Panc1 (cell line): ENCODE measurements at regions not wholly inside any gene's neighbourhood (a gene's known extent, or its start where the extent isn't known, plus 50 kb on each side); places are given as distances from the start of the nearest gene placed in this dataset.

Source experiments
- ATAC-seq: fragments of 200-7000 bp; cut with Tn5 transposase; 2 replicates; pipeline ENCODE4 v1.9.1; 2020; ENCODE audit warnings: mild to moderate bottlenecking, moderate library complexity
- BruUV-seq: library from RNA; stranded (reverse); fragments of 400-500 nt; replicated peaks from 2 replicates; lab custom pipeline; 2021; lab: Mats Ljungman, UMichigan
- CTCF ChIA-PET: fragments of 300-600 bp; sonication (Branson Sonifier 250); formaldehyde crosslinking; loops from one replicate; lab custom pipeline; 2022; ENCODE audit warnings: antibody characterized with exemption; lab: Charles Lee
- POLR2A ChIA-PET: fragments of 300-600 bp; sonication (Branson Sonifier 250); formaldehyde crosslinking; loops from one replicate; lab custom pipeline; 2022; ENCODE audit warnings: antibody characterized with exemption; lab: Charles Lee
- DNase-seq: peaks from one replicate; pipeline ENCODE4 v3.0.0-alpha.2; 2010; ENCODE audit warnings: low read depth, low spot score
- H3K27ac ChIP-seq: 2 replicates; pipeline ENCODE4 v1.5.1; 2011; ENCODE audit warnings: mild to moderate bottlenecking, low read length, inconsistent platforms
- H3K27me3 ChIP-seq: fragments of 200-500 bp; sonication (Bioruptor generic); 2 replicates; pipeline ENCODE4 v1.6.0; 2014; ENCODE audit warnings: low read length, inconsistent platforms; ENCODE audit not compliant: control insufficient read depth, insufficient read depth
- H3K36me3 ChIP-seq: fragments of 200-500 bp; sonication (Bioruptor generic); 2 replicates; pipeline ENCODE4 v1.5.1; 2014; ENCODE audit warnings: inconsistent platforms, mild to moderate bottlenecking, low read length, moderate library complexity; ENCODE audit not compliant: control insufficient read depth, insufficient read depth
- H3K4me1 ChIP-seq: 2 replicates; pipeline ENCODE4 v1.5.1; 2011; ENCODE audit warnings: inconsistent platforms, mild to moderate bottlenecking, low read length, moderate library complexity; ENCODE audit not compliant: control insufficient read depth, insufficient read depth
- H3K4me3 ChIP-seq, 2 experiments: 2 replicates each; pipeline ENCODE4 v1.5.1; 2011 to 2012; ENCODE audit warnings: low read depth in 2 of 2, low read length in 2 of 2, mild to moderate bottlenecking in 2 of 2, inconsistent platforms in 1 of 2, moderate library complexity in 1 of 2
- H3K9me3 ChIP-seq: fragments of 200-500 bp; sonication (Bioruptor generic); 2 replicates; pipeline ENCODE4 v1.5.1; 2014; ENCODE audit warnings: low read depth, mild to moderate bottlenecking, inconsistent platforms, low read length, moderate library complexity; ENCODE audit not compliant: control insufficient read depth, insufficient read depth
- CTCF ChIP-seq: fragments of 450-650 bp; IDR thresholded peaks from 2 replicates; pipeline ENCODE4 v1.5.1; 2017; ENCODE audit warnings: mild to moderate bottlenecking
- POLR2AphosphoS5 ChIP-seq: IDR thresholded peaks from 2 replicates; pipeline ENCODE4 v1.6.1; 2012; ENCODE audit warnings: mild to moderate bottlenecking, low read depth, low read length, moderate library complexity
- SIN3A ChIP-seq: IDR thresholded peaks from 2 replicates; pipeline ENCODE4 v1.6.1; 2012; ENCODE audit warnings: low read depth, mild to moderate bottlenecking, low read length, moderate library complexity, borderline replicate concordance; ENCODE audit not compliant: insufficient read depth
- TCF7L2 ChIP-seq: IDR thresholded peaks from 2 replicates; pipeline ENCODE4 v1.6.1; 2011; ENCODE audit warnings: mild to moderate bottlenecking, low read depth, low read length, inconsistent platforms
- in situ Hi-C: cut with HindIII; loops from 2 replicates; pipeline ENCODE4 v1.10.0; 2016; ENCODE audit warnings: low sequenced_read_pairs, low pct_unique_long_range_greater_than_20kb
- intact Hi-C: fragments of 100-400 bp; cut with micrococcal nuclease; formaldehyde crosslinking; loops from one replicate; pipeline ENCODE4 v1.10.0; 2022; ENCODE audit not compliant: unreplicated experiment
- TF ChIP-seq, protein P1 (sequence below), 2 experiments: IDR thresholded peaks; 2 replicates each; pipeline ENCODE4 v1.6.1; 2011 to 2012; ENCODE audit warnings: low read depth in 2 of 2, control low read depth in 1 of 2, low read length in 1 of 2, mild to moderate bottlenecking in 1 of 2, moderate library complexity in 1 of 2; ENCODE audit not compliant: insufficient read depth in 1 of 2

GRCh38 chr7:10439027-10439426, 534.6 kb upstream of the PHF14 start:
- POLR2A ChIA-PET, result no interaction called here
- Histone ChIP-seq H3K9me3 (no peaks in the 10 kb centered on the region), H3K27me3 (no peaks in the 10 kb centered on the region), H3K27ac (no peak overlapping the region), H3K36me3 (no peaks in the 10 kb centered on the region), H3K4me3 (no peak overlapping the region), H3K4me1 (no peaks in the 10 kb centered on the region)
- CTCF ChIA-PET, result no interaction called here
- ATAC-seq (no peak), DNase-seq (no peak)
- BruUV-seq, result no TSS peak
- intact Hi-C loops, result no loop called here
- TF ChIP-seq, protein P1, sequence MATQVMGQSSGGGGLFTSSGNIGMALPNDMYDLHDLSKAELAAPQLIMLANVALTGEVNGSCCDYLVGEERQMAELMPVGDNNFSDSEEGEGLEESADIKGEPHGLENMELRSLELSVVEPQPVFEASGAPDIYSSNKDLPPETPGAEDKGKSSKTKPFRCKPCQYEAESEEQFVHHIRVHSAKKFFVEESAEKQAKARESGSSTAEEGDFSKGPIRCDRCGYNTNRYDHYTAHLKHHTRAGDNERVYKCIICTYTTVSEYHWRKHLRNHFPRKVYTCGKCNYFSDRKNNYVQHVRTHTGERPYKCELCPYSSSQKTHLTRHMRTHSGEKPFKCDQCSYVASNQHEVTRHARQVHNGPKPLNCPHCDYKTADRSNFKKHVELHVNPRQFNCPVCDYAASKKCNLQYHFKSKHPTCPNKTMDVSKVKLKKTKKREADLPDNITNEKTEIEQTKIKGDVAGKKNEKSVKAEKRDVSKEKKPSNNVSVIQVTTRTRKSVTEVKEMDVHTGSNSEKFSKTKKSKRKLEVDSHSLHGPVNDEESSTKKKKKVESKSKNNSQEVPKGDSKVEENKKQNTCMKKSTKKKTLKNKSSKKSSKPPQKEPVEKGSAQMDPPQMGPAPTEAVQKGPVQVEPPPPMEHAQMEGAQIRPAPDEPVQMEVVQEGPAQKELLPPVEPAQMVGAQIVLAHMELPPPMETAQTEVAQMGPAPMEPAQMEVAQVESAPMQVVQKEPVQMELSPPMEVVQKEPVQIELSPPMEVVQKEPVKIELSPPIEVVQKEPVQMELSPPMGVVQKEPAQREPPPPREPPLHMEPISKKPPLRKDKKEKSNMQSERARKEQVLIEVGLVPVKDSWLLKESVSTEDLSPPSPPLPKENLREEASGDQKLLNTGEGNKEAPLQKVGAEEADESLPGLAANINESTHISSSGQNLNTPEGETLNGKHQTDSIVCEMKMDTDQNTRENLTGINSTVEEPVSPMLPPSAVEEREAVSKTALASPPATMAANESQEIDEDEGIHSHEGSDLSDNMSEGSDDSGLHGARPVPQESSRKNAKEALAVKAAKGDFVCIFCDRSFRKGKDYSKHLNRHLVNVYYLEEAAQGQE (IDR thresholded peaks at IDR 0.05; ENCODE audit: insufficient read depth in 1 of 2, low read depth in 2 of 2, low read length in 1 of 2), result no peak
- TF ChIP-seq SIN3A (no peak), POLR2AphosphoS5 (no peak), TCF7L2 (no peak), CTCF (no peak)
- in situ Hi-C loops, result no loop called here

DNA sequence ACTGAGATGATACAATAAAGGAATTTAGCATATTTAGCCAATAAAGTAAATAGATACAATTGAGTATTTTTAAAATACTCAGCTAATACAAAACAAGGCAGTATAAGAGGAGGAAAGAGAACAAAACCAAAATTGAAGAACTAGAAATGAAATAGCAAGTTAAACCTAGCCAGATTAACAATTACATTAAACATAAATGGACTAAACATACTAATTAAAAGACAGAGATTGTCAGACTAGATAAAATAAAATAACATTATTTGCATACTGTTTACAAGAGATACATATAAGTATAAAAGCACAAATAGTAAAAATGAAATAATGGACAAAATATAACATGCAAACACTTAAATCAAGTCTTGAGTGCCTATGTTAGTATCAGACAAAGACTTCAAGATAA, 517.7 kb upstream of the PHF14 start:
- in situ Hi-C loops (no loop called here), intact Hi-C loops (no loop called here)
- Histone ChIP-seq H3K4me3 (no peak overlapping the region), H3K4me1 (no peaks in the 10 kb centered on the region), H3K27me3 (no peaks in the 10 kb centered on the region), H3K9me3 (peaks cover 25% of the 10 kb centered on the region), H3K36me3 (no peaks in the 10 kb centered on the region), H3K27ac (no peak overlapping the region)
- ATAC-seq (no peak), DNase-seq (no peak)
- ChIA-PET CTCF (no interaction called here), POLR2A (no interaction called here)
- BruUV-seq, result no TSS peak
- no peak for TF ChIP-seq TCF7L2
- no peak for TF ChIP-seq SIN3A

DNA sequence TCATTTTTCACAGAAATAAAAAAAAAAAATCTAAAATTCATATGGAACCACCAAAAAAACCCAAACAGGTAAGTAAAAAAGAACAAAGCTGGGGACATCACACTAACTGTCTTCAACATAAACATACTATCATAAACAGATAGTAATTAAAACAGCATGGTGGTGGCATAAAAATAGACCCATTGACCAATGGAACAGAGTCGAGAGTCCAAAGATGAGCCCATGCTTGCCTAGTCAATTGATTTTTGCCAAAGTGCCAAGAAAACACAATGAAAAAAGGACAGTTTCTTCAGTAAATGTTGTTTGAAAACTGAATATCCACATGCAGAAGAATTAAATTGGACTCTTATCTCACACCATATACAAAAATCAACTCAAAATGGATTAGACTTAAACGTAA, 513.2 kb upstream of the PHF14 start:
- Histone ChIP-seq H3K9me3 (peaks cover 22% of the 10 kb centered on the region), H3K4me1 (no peaks in the 10 kb centered on the region), H3K27me3 (no peaks in the 10 kb centered on the region), H3K27ac (no peak overlapping the region), H3K4me3 (no peak overlapping the region), H3K36me3 (no peaks in the 10 kb centered on the region)
- no peak for ATAC-seq
- in situ Hi-C loops, result no loop called here
- CTCF ChIA-PET, result no interaction called here
- POLR2A ChIA-PET, result no interaction called here
- BruUV-seq, result no TSS peak
- TF ChIP-seq POLR2AphosphoS5 (no peak), CTCF (no peak), SIN3A (no peak), TCF7L2 (no peak)
- TF ChIP-seq, protein P1 (IDR thresholded peaks at IDR 0.05; ENCODE audit: insufficient read depth in 1 of 2, low read depth in 2 of 2, low read length in 1 of 2), result no peak
- intact Hi-C loops, result no loop called here
- no peak for DNase-seq
